K562 (cell line): ENCODE measurements at regions not wholly inside any gene's neighbourhood (a gene's known extent, or its start where the extent isn't known, plus 50 kb on each side); places are given as distances from the start of the nearest gene placed in this dataset.

Experiments used
- ADNP ChIP-seq: fragments of 200-800 bp; sonication (Bioruptor generic); IDR thresholded peaks from 2 replicates; pipeline ENCODE4 v1.6.1; 2016; ENCODE audit warnings: missing genetic modification characterization, missing compliant biosample characterization
- ARID1B ChIP-seq: fragments of 450-650 bp; IDR thresholded peaks from 2 replicates; pipeline ENCODE4 v1.6.1; 2016; ENCODE audit warnings: antibody characterized with exemption, mild to moderate bottlenecking, inconsistent platforms
- ATF1 ChIP-seq, 2 experiments: fragments of 450-650 bp in 1 of 2; IDR thresholded peaks; 2 replicates each; pipeline ENCODE4 v1.6.1; 2016; ENCODE audit warnings: missing compliant biosample characterization in 1 of 2, missing genetic modification characterization in 1 of 2
- BCOR ChIP-seq: fragments of 450-650 bp; IDR thresholded peaks from 2 replicates; pipeline ENCODE4 v1.6.1; 2016
- BRCA1 ChIP-seq, 2 experiments: fragments of 450-650 bp in 1 of 2; sonication (generic) in 1 of 2; formaldehyde crosslinking in 1 of 2; IDR thresholded peaks; 2 replicates each; pipeline versions ENCODE4 v1.5.0 to v1.6.1; 2017 to 2020; ENCODE audit warnings: mild to moderate bottlenecking in 1 of 2, missing genetic modification reagents in 1 of 2
- CBFA2T3 ChIP-seq: fragments of 450-650 bp; IDR thresholded peaks from 2 replicates; pipeline ENCODE4 v1.6.1; 2017
- CREB1 ChIP-seq, 2 experiments: sonication (generic) in 1 of 2; formaldehyde crosslinking in 1 of 2; IDR thresholded peaks; 2 replicates each; pipeline versions ENCODE4 v1.6.1 to v1.8.0; 2012 to 2022; ENCODE audit warnings: inconsistent platforms in 1 of 2, mild to moderate bottlenecking in 1 of 2, missing genetic modification reagents in 1 of 2, moderate library complexity in 1 of 2
- CREM ChIP-seq: IDR thresholded peaks from 2 replicates; pipeline ENCODE4 v1.6.1; 2014; ENCODE audit warnings: antibody characterized with exemption, low read depth
- E2F3 ChIP-seq: fragments of 250-450 bp; sonication (Bioruptor Pico); IDR thresholded peaks from 2 replicates; pipeline ENCODE4 v1.4.0; 2020; ENCODE audit warnings: mild to moderate bottlenecking
- HDGF ChIP-seq: fragments of 450-650 bp; IDR thresholded peaks from 2 replicates; pipeline ENCODE4 v1.6.1; 2016
- KDM1A ChIP-seq, 2 experiments: fragments of 450-650 bp; IDR thresholded peaks; 2 replicates each; pipeline ENCODE4 v1.6.1; 2016; ENCODE audit warnings: mild to moderate bottlenecking in 2 of 2
- MEIS2 ChIP-seq: fragments of 450-650 bp; IDR thresholded peaks from 2 replicates; pipeline ENCODE4 v1.6.1; 2014; ENCODE audit warnings: mild to moderate bottlenecking; ENCODE audit not compliant: partially characterized antibody
- MTA1 ChIP-seq: fragments of 450-650 bp; IDR thresholded peaks from 2 replicates; pipeline ENCODE4 v1.6.1; 2017; ENCODE audit warnings: borderline replicate concordance
- PHF20 ChIP-seq: fragments of 450-650 bp; IDR thresholded peaks from 2 replicates; pipeline ENCODE4 v1.6.1; 2018; ENCODE audit not compliant: partially characterized antibody
- TBP ChIP-seq: optimal IDR thresholded peaks from 2 replicates; pipeline ENCODE3; 2011; ENCODE audit warnings: low read depth, low read length, improper control_type of control experiment
- ZFP36 ChIP-seq: fragments of 150-350 bp; IDR thresholded peaks from 2 replicates; pipeline ENCODE4 v1.6.1; 2018; ENCODE audit warnings: low read length, low read depth; ENCODE audit not compliant: partially characterized antibody
- TF ChIP-seq, protein P1 (sequence below): sonication (generic); formaldehyde crosslinking; IDR thresholded peaks from 2 replicates; pipeline ENCODE4 v1.8.1; 2023; ENCODE audit warnings: mild to moderate bottlenecking, missing genetic modification reagents

GRCh38 chr6:154592199-154592860 is 81.8 kb upstream of the CNKSR3 start (continued):
- no peak; the same call in 1 of the 2 replicates for TF ChIP-seq CREB1 (IDR thresholded peaks at IDR 0.05)
- peak; percentile 16; the same call in 1 of the 2 replicates for TF ChIP-seq CREB1 (CRISPR knock-in tag; IDR thresholded peaks at IDR 0.05)
- TF ChIP-seq CBFA2T3, result peak; percentile 55
- TF ChIP-seq PHF20, result peak; percentile 44
- peak; percentile 43; the same call in 1 of the 2 replicates for TF ChIP-seq CREM
- TF ChIP-seq E2F3 (CRISPR knock-in tag), result no peak
- no peak for TF ChIP-seq MTA1
- peak in 1 of 2 experiments; percentile 47; a peak in 3 of 4 replicates for TF ChIP-seq KDM1A (IDR thresholded peaks at IDR 0.05)
- TF ChIP-seq ATF1 (CRISPR knock-in tag; IDR thresholded peaks at IDR 0.05), result no peak
- 0 out of 2 replicates have a peak, but pooled peaks have one; percentile 19 for TF ChIP-seq ATF1 (tag; IDR thresholded peaks at IDR 0.05)
- TF ChIP-seq TBP, result no peak
- 0 out of 2 replicates have a peak, but pooled peaks have one; percentile 34 for TF ChIP-seq ADNP (tag)
- peak; percentile 95 for TF ChIP-seq ZFP36
- TF ChIP-seq MEIS2, result peak; percentile 75
- TF ChIP-seq BRCA1 (IDR thresholded peaks at IDR 0.05), result no peak
- no peak for TF ChIP-seq BRCA1 (CRISPR knock-in tag; IDR thresholded peaks at IDR 0.05)
- TF ChIP-seq ARID1B, result peak; percentile 42; the same call in 1 of the 2 replicates
- TF ChIP-seq HDGF, result no peak
- TF ChIP-seq, protein P1, sequence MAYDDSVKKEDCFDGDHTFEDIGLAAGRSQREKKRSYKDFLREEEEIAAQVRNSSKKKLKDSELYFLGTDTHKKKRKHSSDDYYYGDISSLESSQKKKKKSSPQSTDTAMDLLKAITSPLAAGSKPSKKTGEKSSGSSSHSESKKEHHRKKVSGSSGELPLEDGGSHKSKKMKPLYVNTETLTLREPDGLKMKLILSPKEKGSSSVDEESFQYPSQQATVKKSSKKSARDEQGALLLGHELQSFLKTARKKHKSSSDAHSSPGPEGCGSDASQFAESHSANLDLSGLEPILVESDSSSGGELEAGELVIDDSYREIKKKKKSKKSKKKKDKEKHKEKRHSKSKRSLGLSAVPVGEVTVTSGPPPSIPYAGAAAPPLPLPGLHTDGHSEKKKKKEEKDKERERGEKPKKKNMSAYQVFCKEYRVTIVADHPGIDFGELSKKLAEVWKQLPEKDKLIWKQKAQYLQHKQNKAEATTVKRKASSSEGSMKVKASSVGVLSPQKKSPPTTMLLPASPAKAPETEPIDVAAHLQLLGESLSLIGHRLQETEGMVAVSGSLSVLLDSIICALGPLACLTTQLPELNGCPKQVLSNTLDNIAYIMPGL (CRISPR knock-in tag), result no peak
- TF ChIP-seq BCOR, result peak; percentile 67
